OCI-LY7 (cell line): ENCODE measurements at regions not wholly inside any gene's neighbourhood (a gene's known extent, or its start where the extent isn't known, plus 50 kb on each side); places are given as distances from the start of the nearest gene placed in this dataset.

Experiments used
- BruUV-seq: library from RNA; stranded (reverse); fragments of 400-500 nt; replicated peaks from 2 replicates; lab custom pipeline; 2021; lab: Mats Ljungman, UMichigan
- CTCF ChIA-PET: fragments of 300-600 bp; sonication (Branson Sonifier 250); formaldehyde crosslinking; loops from one replicate; lab custom pipeline; 2022; ENCODE audit warnings: antibody characterized with exemption; ENCODE audit not compliant: unreplicated experiment; lab: Charles Lee
- POLR2A ChIA-PET: fragments of 300-600 bp; sonication (Branson Sonifier 250); formaldehyde crosslinking; loops from one replicate; lab custom pipeline; 2022; ENCODE audit warnings: antibody characterized with exemption; lab: Charles Lee
- DNase-seq: peaks from one replicate; pipeline ENCODE4 v3.0.0-alpha.2; 2015; ENCODE audit warnings: low spot score
- H2AFZ ChIP-seq: fragments of 200-600 bp; sonication (generic), shearing (Covaris generic); 2 replicates; pipeline ENCODE4 v1.6.1; 2014; ENCODE audit warnings: mild to moderate bottlenecking, antibody characterized with exemption, low read length, moderate library complexity
- H3K27ac ChIP-seq: fragments of 200-600 bp; sonication (generic); 2 replicates; pipeline ENCODE4 v1.5.1; 2014; ENCODE audit warnings: mixed run types, low read depth, mild to moderate bottlenecking, moderate library complexity, low read length, inconsistent platforms; ENCODE audit not compliant: poor library complexity, severe bottlenecking
- H3K36me3 ChIP-seq: fragments of 200-600 bp; sonication (generic); 2 replicates; pipeline ENCODE4 v1.6.1; 2014; ENCODE audit warnings: mild to moderate bottlenecking, antibody characterized with exemption, low read length, moderate library complexity, mixed read lengths; ENCODE audit not compliant: insufficient read depth
- H3K4me1 ChIP-seq: fragments of 200-600 bp; sonication (generic); 2 replicates; pipeline ENCODE4 v1.5.1; 2014; ENCODE audit warnings: mild to moderate bottlenecking, low read length; ENCODE audit not compliant: insufficient read depth, poor library complexity, severe bottlenecking
- H3K4me2 ChIP-seq: fragments of 200-600 bp; sonication (generic); 2 replicates; pipeline ENCODE4 v1.6.1; 2014; ENCODE audit warnings: mild to moderate bottlenecking, low read length
- H3K4me3 ChIP-seq: fragments of 200-600 bp; sonication (generic); 2 replicates; pipeline ENCODE4 v1.5.1; 2014; ENCODE audit warnings: mild to moderate bottlenecking, low read depth, low read length; ENCODE audit not compliant: poor library complexity, severe bottlenecking
- H3K79me2 ChIP-seq: fragments of 200-600 bp; sonication (generic); 2 replicates; pipeline ENCODE4 v1.6.1; 2016; ENCODE audit warnings: low read depth, mild to moderate bottlenecking, low read length, moderate library complexity, mixed read lengths; ENCODE audit not compliant: insufficient read depth
- H3K9me2 ChIP-seq: fragments of 200-600 bp; sonication (generic); 2 replicates; pipeline ENCODE4 v1.6.1; 2016; ENCODE audit warnings: mild to moderate bottlenecking, low read length, mixed read lengths; ENCODE audit not compliant: insufficient read depth
- H3K9me3 ChIP-seq: fragments of 200-600 bp; sonication (generic); 2 replicates; pipeline ENCODE4 v1.6.1; 2014; ENCODE audit warnings: mild to moderate bottlenecking, mixed run types, low read length, mixed read lengths
- H4K20me1 ChIP-seq: fragments of 200-600 bp; sonication (generic); 2 replicates; pipeline ENCODE4 v1.6.1; 2014; ENCODE audit warnings: mild to moderate bottlenecking, antibody characterized with exemption, low read length, moderate library complexity, mixed read lengths; ENCODE audit not compliant: insufficient read depth
- CTCF ChIP-seq: fragments of 200-600 bp; sonication (generic); conservative IDR thresholded peaks from 2 replicates; pipeline ENCODE4 v1.5.1; 2014; ENCODE audit warnings: mild to moderate bottlenecking, antibody characterized with exemption, low read length, moderate library complexity, mixed read lengths
- EZH2phosphoT487 ChIP-seq: fragments of 200-600 bp; sonication (generic); IDR thresholded peaks from 2 replicates; pipeline ENCODE4 v1.6.1; 2018; ENCODE audit warnings: low read depth, borderline replicate concordance, mild to moderate bottlenecking, mixed run types, antibody characterized with exemption, low read length, moderate library complexity, mixed read lengths
- intact Hi-C: fragments of 100-400 bp; cut with micrococcal nuclease; formaldehyde crosslinking; loops from one replicate; pipeline ENCODE4 v1.10.0; 2022; ENCODE audit not compliant: unreplicated experiment

GRCh38 chr2:166381-166780 lies 97.5 kb downstream of the SH3YL1 start:
- DNase-seq: no peak
- BruUV-seq: no TSS peak

GRCh38 chr2:165530-165929 lies 98.3 kb downstream of the SH3YL1 start:
- ChIA-PET CTCF (no interaction called here), POLR2A (interaction anchor here (0.7 kb wide), 1 partner anchor 12 kb away, joined by 3 read pairs; no protein-coding TSS in a partner anchor)

More at GRCh38 chr2:166381-166780, 97.5 kb downstream of the SH3YL1 start:
- Histone ChIP-seq H3K27ac (no peak overlapping the region), H3K4me3 (no peak overlapping the region), H4K20me1 (no peaks in the 10 kb centered on the region), H3K79me2 (no peaks in the 10 kb centered on the region), H2AFZ (no peak overlapping the region), H3K4me1 (no peaks in the 10 kb centered on the region), H3K9me3 (no peaks in the 10 kb centered on the region), H3K4me2 (no peak overlapping the region), H3K36me3 (no peaks in the 10 kb centered on the region), H3K9me2 (no peaks in the 10 kb centered on the region)
- ChIA-PET POLR2A (no interaction called here), CTCF (no interaction called here)
- no peak for TF ChIP-seq CTCF
- intact Hi-C loops: no loop called here

More at GRCh38 chr2:165530-165929, 98.3 kb downstream of the SH3YL1 start:
- no peak for TF ChIP-seq EZH2phosphoT487
- TF ChIP-seq CTCF: no peak
- no peaks in the 10 kb centered on the region for H4K20me1 ChIP-seq
- intact Hi-C loops: no loop called here
- no peak overlapping the region for H3K4me3 ChIP-seq
- H2AFZ ChIP-seq: no peak overlapping the region
- H3K4me2 ChIP-seq: no peak overlapping the region
- H3K9me3 ChIP-seq: no peaks in the 10 kb centered on the region
- no peak overlapping the region for H3K27ac ChIP-seq
- no peaks in the 10 kb centered on the region for H3K36me3 ChIP-seq
- BruUV-seq: no TSS peak
- no peaks in the 10 kb centered on the region for H3K4me1 ChIP-seq
- no peaks in the 10 kb centered on the region for H3K79me2 ChIP-seq
- DNase-seq: no peak
- no peaks in the 10 kb centered on the region for H3K9me2 ChIP-seq
